Cardiac fibroblast (primary cell): ENCODE measurements at regions not wholly inside any gene's neighbourhood (a gene's known extent, or its start where the extent isn't known, plus 50 kb on each side); places are given as distances from the start of the nearest gene placed in this dataset.

Experiments
- DNase-seq, 2 donors: peaks; one replicate each; pipeline versions ENCODE4 v3.0.0 to v3.0.0-alpha.2; 2010; ENCODE audit warnings: low read depth in 2 of 2
- H3K4me3 ChIP-seq, 2 donors: replicated peaks in 1 of 2; 1 replicate in 1 of 2; 2 replicates in 1 of 2; pipeline ENCODE4 v1.5.1; 2011; ENCODE audit warnings: low read depth in 2 of 2, low read length in 2 of 2, mild to moderate bottlenecking in 2 of 2, moderate library complexity in 1 of 2
- CTCF ChIP-seq: IDR thresholded peaks from one replicate; pipeline ENCODE4 v1.5.1; 2011; ENCODE audit warnings: low read depth, mild to moderate bottlenecking, low read length, inconsistent platforms

DNA sequence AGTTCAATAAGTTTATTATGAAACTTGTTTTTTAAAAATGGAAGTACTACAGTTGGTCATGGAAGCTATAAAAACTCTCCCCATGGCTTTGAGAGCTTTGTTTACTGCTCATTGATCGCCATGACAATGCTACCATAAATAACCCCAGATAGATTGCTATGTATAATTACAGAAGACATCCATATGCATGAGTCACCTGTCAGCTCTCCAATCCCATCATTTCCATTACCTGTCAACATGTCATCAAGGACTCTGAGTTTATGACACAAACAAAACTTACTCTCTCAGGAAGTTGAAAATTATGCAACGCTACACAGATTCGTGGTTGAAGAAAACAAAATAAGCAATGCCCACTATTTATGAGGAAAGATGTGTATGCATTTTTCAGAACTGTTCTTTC lies 144.4 kb downstream of the SEC23A start:
- DNase-seq = peak in 1 of 2 donors; percentile 9
- H3K4me3 ChIP-seq = no peak overlapping the region
- no peak for TF ChIP-seq CTCF

GRCh38 chr14:38951451-38951850 lies 151.6 kb downstream of the SEC23A start:
- peak; percentile 59 to 61 for DNase-seq
- TF ChIP-seq CTCF = no peak
- no peak overlapping the region for H3K4me3 ChIP-seq

- no peak for DNase-seq
Measured at GRCh38 chr14:38950676-38951075, 152.4 kb downstream of the SEC23A start.

DNA sequence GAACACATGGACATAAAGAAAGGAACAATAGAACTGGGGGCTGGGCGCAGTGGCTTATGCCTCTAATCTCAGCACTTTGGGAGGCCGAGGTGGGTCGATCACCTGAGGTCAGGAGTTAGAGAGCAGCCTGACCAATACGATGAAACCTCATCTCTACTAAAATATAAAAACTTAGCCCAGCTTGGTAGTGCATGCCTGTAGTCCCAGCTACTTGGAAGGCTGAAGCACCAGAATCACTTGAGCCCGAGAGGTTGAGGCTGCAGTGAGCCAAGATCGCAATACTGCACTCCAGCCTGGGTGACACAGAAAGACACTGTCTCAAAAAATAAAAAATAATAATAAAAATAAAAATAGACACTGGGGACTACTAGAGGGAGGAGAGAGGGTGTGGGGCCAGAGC lies 154.5 kb downstream of the SEC23A start:
- DNase-seq = no peak
- no peak overlapping the region for H3K4me3 ChIP-seq
- no peak for TF ChIP-seq CTCF

More at GRCh38 chr14:38950676-38951075, 152.4 kb downstream of the SEC23A start:
- TF ChIP-seq CTCF = no peak
- H3K4me3 ChIP-seq = no peak overlapping the region

GRCh38 chr14:38948171-38948570 lies 154.9 kb downstream of the SEC23A start:
- H3K4me3 ChIP-seq = no peak overlapping the region
- DNase-seq = peak; percentile 22 to 69
- TF ChIP-seq CTCF = no peak

DNA sequence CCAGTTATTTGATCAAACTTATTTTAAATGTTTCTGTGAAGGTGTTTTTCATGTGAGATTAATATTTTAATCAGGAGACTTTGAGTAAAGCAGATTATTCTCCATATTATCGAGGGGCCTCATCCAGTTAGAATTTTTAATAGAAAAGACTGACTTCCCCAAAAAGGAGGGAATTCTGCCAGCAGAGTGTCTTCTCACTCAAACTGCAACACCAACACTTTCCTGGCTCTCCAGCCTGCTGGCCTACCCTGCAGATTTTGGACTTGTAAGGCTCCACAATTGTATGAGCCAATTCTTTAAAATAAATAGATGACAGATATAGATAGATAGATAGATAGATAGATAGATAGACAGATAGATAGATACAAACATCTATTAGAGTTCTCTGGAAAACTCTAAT lies 155.7 kb downstream of the SEC23A start:
- H3K4me3 ChIP-seq = no peak overlapping the region
- no peak for TF ChIP-seq CTCF
- no peak for DNase-seq

DNA sequence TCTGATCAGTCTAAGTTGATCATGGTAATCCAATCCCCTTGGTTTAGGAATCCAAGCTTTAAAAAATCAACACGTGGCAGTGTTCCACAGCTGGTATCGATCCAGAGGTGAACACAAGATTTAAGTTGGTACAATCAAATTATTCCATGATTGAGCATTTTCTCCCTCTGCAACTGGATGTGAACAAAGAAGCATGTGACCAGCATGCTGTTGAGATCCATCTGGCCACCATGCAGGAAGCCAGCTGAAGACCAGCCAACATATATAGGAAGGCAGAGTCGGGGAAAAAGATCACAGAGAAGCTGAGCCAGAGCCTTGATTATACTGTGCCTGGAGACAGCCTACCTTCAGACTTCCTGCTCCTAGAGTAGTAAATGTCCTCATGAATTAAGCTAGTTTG lies 158.3 kb downstream of the SEC23A start:
- peak in 1 of 2 donors; percentile 51 for DNase-seq
- TF ChIP-seq CTCF = no peak
- H3K4me3 ChIP-seq = no peak overlapping the region
